AG09309 (cell line): ENCODE measurements at regions not wholly inside any gene's neighbourhood (a gene's known extent, or its start where the extent isn't known, plus 50 kb on each side); places are given as distances from the start of the nearest gene placed in this dataset.
"Not testable (repeated sequence)": the region's sequence is repeated elsewhere in the genome, so short reads cannot be mapped to it uniquely, and the experiment has no call there.

Experiments
- DNase-seq: peaks from one replicate; pipeline ENCODE4 v3.0.0-alpha.2; 2010; ENCODE audit warnings: low read depth
- H3K4me3 ChIP-seq: 2 replicates; pipeline ENCODE4 v1.5.1; 2011; ENCODE audit warnings: mild to moderate bottlenecking, low read depth, low read length, moderate library complexity; ENCODE audit not compliant: control insufficient read depth
- CTCF ChIP-seq: IDR thresholded peaks from 2 replicates; pipeline ENCODE4 v1.5.1; 2011; ENCODE audit warnings: mild to moderate bottlenecking, low read depth, low read length, inconsistent platforms; ENCODE audit not compliant: insufficient read depth, control insufficient read depth; ENCODE audit errors: missing control alignments

GRCh38 chr9:38329968-38330367, 62.5 kb upstream of the ALDH1B1 start:
- no peak for TF ChIP-seq CTCF

GRCh38 chr9:38328765-38329164, 63.7 kb upstream of the ALDH1B1 start:
- H3K4me3 ChIP-seq: no peak overlapping the region
- DNase-seq: no peak
- TF ChIP-seq CTCF: no peak

More at GRCh38 chr9:38329968-38330367, 62.5 kb upstream of the ALDH1B1 start:
- H3K4me3 ChIP-seq: no peak overlapping the region
- no peak for DNase-seq

- no peak for TF ChIP-seq CTCF
- H3K4me3 ChIP-seq: no peak overlapping the region
- no peak for DNase-seq
These were observed 66.4 kb upstream of the ALDH1B1 start for GRCh38 chr9:38326122-38326521.

- not testable (repeated sequence) for H3K4me3 ChIP-seq, DNase-seq
These were observed 68.3 kb upstream of the ALDH1B1 start for GRCh38 chr9:38324213-38324612.

- TF ChIP-seq CTCF: no peak
- no peak overlapping the region for H3K4me3 ChIP-seq
- no peak for DNase-seq
These were observed 69.6 kb upstream of the ALDH1B1 start for GRCh38 chr9:38322937-38323336.

GRCh38 chr9:38319496-38320173, 72.9 kb upstream of the ALDH1B1 start:
- no peak overlapping the region for H3K4me3 ChIP-seq
- no peak for TF ChIP-seq CTCF
- no peak for DNase-seq

- no peak for TF ChIP-seq CTCF
- no peak for DNase-seq
- no peak overlapping the region; the same call in 1 of the 2 replicates for H3K4me3 ChIP-seq
These were observed 73.6 kb upstream of the ALDH1B1 start for GRCh38 chr9:38318759-38319495.
